Endothelial cell of umbilical vein (primary cell): ENCODE measurements at regions not wholly inside any gene's neighbourhood (a gene's known extent, or its start where the extent isn't known, plus 50 kb on each side); places are given as distances from the start of the nearest gene placed in this dataset.

ENCODE experiments used
- BruUV-seq: library from RNA; stranded (reverse); fragments of 400-500 nt; replicated peaks from 2 replicates; lab custom pipeline; 2021; lab: Mats Ljungman, UMichigan
- CTCF ChIA-PET: fragments of 300-600, 350-600 bp; sonication (Branson Sonifier 250); formaldehyde crosslinking; loops from one replicate; lab custom pipeline; 2021; ENCODE audit warnings: antibody characterized with exemption, inconsistent platforms; lab: Charles Lee
- POLR2A ChIA-PET: fragments of 300-600, 350-600 bp; sonication (Branson Sonifier 250); formaldehyde crosslinking; loops from one replicate; lab custom pipeline; 2021; ENCODE audit warnings: antibody characterized with exemption, inconsistent platforms; lab: Charles Lee
- DNase-seq: peaks from one replicate; pipeline ENCODE4 v3.0.0-alpha.2; 2011; ENCODE audit warnings: low read depth, low spot score
- FAIRE-seq: peaks from 2 replicates; lab custom pipeline; 2011; peaks lifted over from hg19 to GRCh38; lab: Jason Lieb, UNC
- H2AFZ ChIP-seq: 2 replicates; pipeline ENCODE4 v1.6.0; 2012; ENCODE audit warnings: low read depth, low read length, control low read depth, inconsistent platforms
- H3K27ac ChIP-seq: 2 replicates; pipeline ENCODE4 v1.5.1; 2011; ENCODE audit warnings: low read depth, mild to moderate bottlenecking, control low read depth, low read length, moderate library complexity; ENCODE audit not compliant: insufficient read depth
- H3K27me3 ChIP-seq, 2 experiments: 2 replicates each; pipeline versions ENCODE4 v1.6.0 to v1.6.1; 2011; ENCODE audit warnings: low read length in 2 of 2, mixed read lengths in 1 of 2; ENCODE audit not compliant: control insufficient read depth in 2 of 2, insufficient read depth in 2 of 2
- H3K36me3 ChIP-seq, 2 experiments: 2 replicates in 1 of 2; 3 replicates in 1 of 2; pipeline ENCODE4 v1.5.1; 2011; ENCODE audit warnings: low read length in 2 of 2, mild to moderate bottlenecking in 1 of 2, moderate library complexity in 1 of 2; ENCODE audit not compliant: control insufficient read depth in 2 of 2, insufficient read depth in 2 of 2; ENCODE audit errors: extremely low read depth in 1 of 2
- H3K4me1 ChIP-seq: 3 replicates; pipeline ENCODE4 v1.5.1; 2011; ENCODE audit warnings: mild to moderate bottlenecking, low read length; ENCODE audit not compliant: control insufficient read depth, insufficient read depth; ENCODE audit errors: extremely low read depth
- H3K4me2 ChIP-seq: 2 replicates; pipeline ENCODE4 v1.6.1; 2011; ENCODE audit warnings: low read length, control low read depth, mixed read lengths; ENCODE audit not compliant: insufficient read depth
- H3K4me3 ChIP-seq, 3 experiments: fragments of 200-600 bp in 1 of 3; sonication (generic), shearing (Covaris generic) in 1 of 3; replicated peaks in 1 of 3; 2 replicates each; pipeline ENCODE4 v1.5.1; 2011 to 2016; ENCODE audit warnings: control low read depth in 3 of 3, low read length in 3 of 3, mild to moderate bottlenecking in 2 of 3, inconsistent platforms in 1 of 3, low read depth in 1 of 3, moderate library complexity in 1 of 3; ENCODE audit not compliant: insufficient read depth in 1 of 3
- H3K79me2 ChIP-seq: 2 replicates; pipeline ENCODE4 v1.6.0; 2012; ENCODE audit warnings: low read length, inconsistent platforms; ENCODE audit not compliant: control insufficient read depth, insufficient read depth
- H3K9ac ChIP-seq: replicated peaks from 2 replicates; pipeline ENCODE3; 2011; ENCODE audit warnings: low read length, control low read depth; ENCODE audit not compliant: insufficient read depth; ENCODE audit errors: extremely low read depth
- H3K9me1 ChIP-seq: replicated peaks from 3 replicates; pipeline ENCODE4 v1.6.0; 2011; ENCODE audit warnings: mild to moderate bottlenecking, low read length; ENCODE audit not compliant: control insufficient read depth, insufficient read depth; ENCODE audit errors: extremely low read depth
- H3K9me3 ChIP-seq: replicated peaks from 2 replicates; pipeline ENCODE4 v1.5.1; 2012; ENCODE audit warnings: low read length, inconsistent platforms; ENCODE audit not compliant: control insufficient read depth, insufficient read depth
- H4K20me1 ChIP-seq: replicated peaks from 2 replicates; pipeline ENCODE3; 2011; ENCODE audit warnings: mild to moderate bottlenecking, low read length; ENCODE audit not compliant: control insufficient read depth, insufficient read depth; ENCODE audit errors: extremely low read depth
- EZH2 ChIP-seq: IDR thresholded peaks from 2 replicates; pipeline ENCODE4 v1.6.1; 2012; ENCODE audit warnings: borderline replicate concordance, low read depth, mild to moderate bottlenecking, moderate library complexity, low read length, inconsistent platforms; ENCODE audit not compliant: severe bottlenecking
- FOS ChIP-seq: IDR thresholded peaks from 2 replicates; pipeline ENCODE4 v1.6.1; 2011; ENCODE audit warnings: mild to moderate bottlenecking, low read length, moderate library complexity, borderline replicate concordance; ENCODE audit not compliant: insufficient read depth
- GATA2 ChIP-seq: IDR thresholded peaks from 2 replicates; pipeline ENCODE4 v1.7.0; 2011; ENCODE audit warnings: low read depth, mild to moderate bottlenecking, moderate library complexity, mixed read lengths, low read length; ENCODE audit not compliant: insufficient read length, insufficient read depth
- JUN ChIP-seq: IDR thresholded peaks from 2 replicates; pipeline ENCODE4 v1.6.1; 2011; ENCODE audit warnings: borderline replicate concordance, low read depth; ENCODE audit not compliant: insufficient read length, insufficient read depth
- MYC ChIP-seq: IDR thresholded peaks from one replicate; pipeline ENCODE4 v1.6.1; 2011; ENCODE audit warnings: mild to moderate bottlenecking, low read depth, low read length
- POLR2A ChIP-seq: IDR thresholded peaks from 2 replicates; pipeline ENCODE4 v1.6.1; 2012; ENCODE audit warnings: low read depth, mild to moderate bottlenecking, control low read depth, low read length
- POLR2AphosphoS5 ChIP-seq: IDR thresholded peaks from 2 replicates; pipeline ENCODE4 v1.6.1; 2012; ENCODE audit warnings: low read depth, mild to moderate bottlenecking, control low read depth, low read length, moderate library complexity; ENCODE audit not compliant: insufficient read depth
- dilution Hi-C: fragments of 300-500 bp; cut with MboI; formaldehyde crosslinking; loops from one replicate; pipeline ENCODE4 v1.15.0; 2019; ENCODE audit warnings: low sequenced_read_pairs; ENCODE audit not compliant: extremely low pct_ligation_motif_present
- intact Hi-C: fragments of 100-400 bp; cut with micrococcal nuclease; formaldehyde crosslinking; loops from one replicate; pipeline ENCODE4 v1.10.0; 2022
- TF ChIP-seq, protein P1 (sequence below), 2 donors: IDR thresholded peaks; 1 replicate in 1 of 2; 2 replicates in 1 of 2; pipeline ENCODE4 v1.5.1; 2011; ENCODE audit warnings: low read length in 2 of 2, mild to moderate bottlenecking in 2 of 2, moderate library complexity in 2 of 2, control low read depth in 1 of 2, inconsistent platforms in 1 of 2, low read depth in 1 of 2; ENCODE audit not compliant: insufficient read depth in 1 of 2; ENCODE audit errors: extremely low read depth in 1 of 2
- TF ChIP-seq, protein P2 (sequence below): IDR thresholded peaks from 2 replicates; pipeline ENCODE4 v1.6.1; 2011; ENCODE audit not compliant: insufficient read depth, insufficient read length

- Histone ChIP-seq H4K20me1 (no peaks in the 10 kb centered on the region), H3K79me2 (no peaks in the 10 kb centered on the region), H3K27ac (no peak overlapping the region), H3K27me3 (no peaks in the 10 kb centered on the region), H3K9me3 (no peaks in the 10 kb centered on the region), H3K4me1 (no peaks in the 10 kb centered on the region), H2AFZ (no peak overlapping the region), H3K9me1 (no peaks in the 10 kb centered on the region), H3K36me3 (no peaks in the 10 kb centered on the region), H3K4me2 (no peak overlapping the region), H3K9ac (no peak overlapping the region), H3K4me3 (no peak overlapping the region)
- CTCF ChIA-PET = no interaction called here
- intact Hi-C loops = no loop called here
- DNase-seq = no peak
- no peak for FAIRE-seq
- dilution Hi-C loops = no loop called here
- TF ChIP-seq, protein P1, sequence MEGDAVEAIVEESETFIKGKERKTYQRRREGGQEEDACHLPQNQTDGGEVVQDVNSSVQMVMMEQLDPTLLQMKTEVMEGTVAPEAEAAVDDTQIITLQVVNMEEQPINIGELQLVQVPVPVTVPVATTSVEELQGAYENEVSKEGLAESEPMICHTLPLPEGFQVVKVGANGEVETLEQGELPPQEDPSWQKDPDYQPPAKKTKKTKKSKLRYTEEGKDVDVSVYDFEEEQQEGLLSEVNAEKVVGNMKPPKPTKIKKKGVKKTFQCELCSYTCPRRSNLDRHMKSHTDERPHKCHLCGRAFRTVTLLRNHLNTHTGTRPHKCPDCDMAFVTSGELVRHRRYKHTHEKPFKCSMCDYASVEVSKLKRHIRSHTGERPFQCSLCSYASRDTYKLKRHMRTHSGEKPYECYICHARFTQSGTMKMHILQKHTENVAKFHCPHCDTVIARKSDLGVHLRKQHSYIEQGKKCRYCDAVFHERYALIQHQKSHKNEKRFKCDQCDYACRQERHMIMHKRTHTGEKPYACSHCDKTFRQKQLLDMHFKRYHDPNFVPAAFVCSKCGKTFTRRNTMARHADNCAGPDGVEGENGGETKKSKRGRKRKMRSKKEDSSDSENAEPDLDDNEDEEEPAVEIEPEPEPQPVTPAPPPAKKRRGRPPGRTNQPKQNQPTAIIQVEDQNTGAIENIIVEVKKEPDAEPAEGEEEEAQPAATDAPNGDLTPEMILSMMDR (IDR thresholded peaks at IDR 0.05; ENCODE audit: extremely low read depth in 1 of 2, insufficient read depth in 1 of 2, low read depth in 1 of 2, low read length in 2 of 2) = no peak
- no peak for TF ChIP-seq JUN
- TF ChIP-seq GATA2 = no peak
- TF ChIP-seq EZH2 = no peak
- TF ChIP-seq POLR2AphosphoS5 = no peak
- TF ChIP-seq, protein P2, sequence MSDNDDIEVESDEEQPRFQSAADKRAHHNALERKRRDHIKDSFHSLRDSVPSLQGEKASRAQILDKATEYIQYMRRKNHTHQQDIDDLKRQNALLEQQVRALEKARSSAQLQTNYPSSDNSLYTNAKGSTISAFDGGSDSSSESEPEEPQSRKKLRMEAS = no peak
- TF ChIP-seq POLR2A = no peak
- TF ChIP-seq MYC = no peak
- TF ChIP-seq FOS = no peak
- no TSS peak for BruUV-seq
- POLR2A ChIA-PET = no interaction called here
These were observed 142.4 kb upstream of the MEX3C start for GRCh38 chr18:51339856-51340255.
